Glutamatergic neuron (in vitro differentiated cells): ENCODE measurements at regions not wholly inside any gene's neighbourhood (a gene's known extent, or its start where the extent isn't known, plus 50 kb on each side); places are given as distances from the start of the nearest gene placed in this dataset.

ENCODE experiments used
- DNase-seq: peaks from one replicate; pipeline ENCODE4 v3.0.0; 2022
- H3K27ac Mint-ChIP-seq: one replicate; pipeline ENCODE4 v1.8.0; 2020; ENCODE audit warnings: mild to moderate bottlenecking, mixed read lengths, inconsistent platforms; ENCODE audit not compliant: unreplicated experiment
- H3K27me3 Mint-ChIP-seq: one replicate; pipeline ENCODE4 v1.8.0; 2020; ENCODE audit warnings: mild to moderate bottlenecking, moderate library complexity, mixed read lengths, inconsistent platforms; ENCODE audit not compliant: unreplicated experiment
- H3K36me3 Mint-ChIP-seq: one replicate; pipeline ENCODE4 v1.8.0; 2020; ENCODE audit warnings: mild to moderate bottlenecking, mixed read lengths, inconsistent platforms; ENCODE audit not compliant: unreplicated experiment
- H3K4me1 Mint-ChIP-seq: one replicate; pipeline ENCODE4 v1.8.0; 2020; ENCODE audit warnings: mild to moderate bottlenecking, low read depth, mixed read lengths, inconsistent platforms; ENCODE audit not compliant: unreplicated experiment
- H3K4me3 Mint-ChIP-seq: one replicate; pipeline ENCODE4 v1.8.0; 2020; ENCODE audit warnings: mild to moderate bottlenecking, mixed read lengths, inconsistent platforms; ENCODE audit not compliant: unreplicated experiment
- H3K9me3 Mint-ChIP-seq: one replicate; pipeline ENCODE4 v1.8.0; 2020; ENCODE audit warnings: mild to moderate bottlenecking, moderate library complexity, mixed read lengths, inconsistent platforms; ENCODE audit not compliant: unreplicated experiment
- CTCF ChIP-seq: fragments of 200-600 bp; sonication (generic); IDR thresholded peaks from one replicate; pipeline ENCODE4 v1.5.0; 2021; ENCODE audit not compliant: partially characterized antibody, unreplicated experiment

DNA sequence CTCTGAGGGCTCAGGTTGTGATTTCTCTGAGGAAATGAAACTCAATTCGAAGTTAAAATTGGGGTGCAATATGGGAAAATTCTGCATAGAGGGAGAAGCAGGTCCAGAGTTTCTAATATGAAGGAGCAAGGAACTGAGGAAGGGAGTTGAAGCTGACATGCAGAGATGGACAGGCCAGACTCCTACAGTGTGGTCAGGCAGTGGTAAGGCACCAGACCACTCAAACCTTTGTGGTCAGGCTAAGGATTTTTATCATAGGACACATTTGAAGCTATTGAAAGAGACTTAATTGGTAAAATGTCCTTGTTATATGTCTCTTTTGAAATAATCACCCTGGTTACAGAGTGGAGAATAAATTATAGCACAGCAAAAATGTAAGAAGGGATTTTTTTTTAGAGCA, 1074.8 kb upstream of the CDH2 start:
- no peak for TF ChIP-seq CTCF
- H3K27me3 Mint-ChIP-seq = no peaks in the 10 kb centered on the region
- no peak overlapping the region for H3K4me3 Mint-ChIP-seq
- H3K4me1 Mint-ChIP-seq = peaks cover 9% of the 10 kb centered on the region
- no peaks in the 10 kb centered on the region for H3K9me3 Mint-ChIP-seq
- no peaks in the 10 kb centered on the region for H3K36me3 Mint-ChIP-seq
- no peak for DNase-seq
- H3K27ac Mint-ChIP-seq = no peak overlapping the region

DNA sequence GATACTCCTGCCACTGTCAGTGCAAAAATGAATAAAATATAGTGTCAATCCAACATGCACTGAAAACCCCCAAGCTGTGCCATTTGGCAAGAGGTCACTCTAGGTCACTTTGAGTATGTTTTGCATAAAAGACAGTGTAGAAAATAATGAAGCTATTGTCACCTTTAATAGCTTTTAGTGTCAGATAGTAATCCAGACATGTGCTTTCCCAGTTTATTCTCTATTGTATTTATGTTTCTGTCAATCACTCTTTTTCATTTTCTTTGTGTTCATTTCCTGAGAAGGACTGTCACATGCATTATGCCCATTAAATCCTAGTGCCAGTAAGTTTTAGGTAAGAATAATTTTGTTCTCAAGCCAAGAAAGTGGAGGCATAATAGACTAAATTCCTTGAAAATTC, 1073.9 kb upstream of the CDH2 start:
- Mint-ChIP-seq H3K4me1 (peaks cover 9% of the 10 kb centered on the region), H3K4me3 (no peak overlapping the region), H3K27me3 (no peaks in the 10 kb centered on the region), H3K27ac (no peak overlapping the region), H3K36me3 (no peaks in the 10 kb centered on the region), H3K9me3 (no peaks in the 10 kb centered on the region)
- DNase-seq = no peak
- TF ChIP-seq CTCF = no peak

DNA sequence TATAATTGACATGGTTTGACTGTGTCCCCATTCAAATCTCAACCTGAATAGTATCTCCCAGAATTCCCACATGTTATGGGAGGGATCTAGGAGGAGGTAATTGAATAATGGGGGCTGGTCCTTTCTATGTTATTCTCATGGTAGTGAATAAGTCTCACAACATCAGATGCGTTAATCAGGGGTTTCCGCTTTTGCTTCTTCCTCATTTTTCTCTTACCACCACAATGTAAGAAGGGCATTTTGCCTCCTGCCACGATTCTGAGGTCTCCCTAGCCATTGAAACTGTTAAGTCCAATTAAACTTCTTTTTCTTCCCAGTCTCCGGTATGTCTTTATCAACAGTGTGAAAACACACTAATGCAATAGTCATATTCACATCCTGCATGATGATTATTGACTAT, 1073.3 kb upstream of the CDH2 start:
- Mint-ChIP-seq H3K9me3 (no peaks in the 10 kb centered on the region), H3K4me1 (peaks cover 9% of the 10 kb centered on the region), H3K4me3 (no peak overlapping the region), H3K36me3 (no peaks in the 10 kb centered on the region), H3K27ac (no peak overlapping the region), H3K27me3 (no peaks in the 10 kb centered on the region)
- DNase-seq = no peak
- no peak for TF ChIP-seq CTCF

DNA sequence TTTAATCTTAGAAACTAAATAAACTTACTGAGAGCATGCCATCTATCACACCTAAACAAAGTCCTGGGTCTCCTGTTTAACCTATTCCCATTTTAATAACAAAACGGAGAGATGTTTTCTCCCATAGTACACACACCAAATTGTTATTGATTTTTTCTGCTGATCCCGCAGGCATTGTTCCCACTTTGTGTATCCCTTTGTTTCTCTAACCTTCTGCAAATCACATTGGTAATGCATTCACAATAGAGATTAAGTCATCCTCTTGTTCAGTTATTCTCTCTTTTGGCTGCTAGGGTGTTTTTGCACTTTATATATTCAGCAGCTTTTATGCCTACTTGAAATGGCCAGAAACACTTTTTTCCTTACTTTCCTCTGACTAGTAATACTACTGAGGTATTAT, 1071.9 kb upstream of the CDH2 start:
- Mint-ChIP-seq H3K4me1 (peaks cover 9% of the 10 kb centered on the region), H3K27ac (peak overlapping the region; percentile 62), H3K27me3 (no peaks in the 10 kb centered on the region), H3K4me3 (peak overlapping the region; percentile 28), H3K9me3 (no peaks in the 10 kb centered on the region), H3K36me3 (no peaks in the 10 kb centered on the region)
- TF ChIP-seq CTCF = no peak
- DNase-seq = no peak

DNA sequence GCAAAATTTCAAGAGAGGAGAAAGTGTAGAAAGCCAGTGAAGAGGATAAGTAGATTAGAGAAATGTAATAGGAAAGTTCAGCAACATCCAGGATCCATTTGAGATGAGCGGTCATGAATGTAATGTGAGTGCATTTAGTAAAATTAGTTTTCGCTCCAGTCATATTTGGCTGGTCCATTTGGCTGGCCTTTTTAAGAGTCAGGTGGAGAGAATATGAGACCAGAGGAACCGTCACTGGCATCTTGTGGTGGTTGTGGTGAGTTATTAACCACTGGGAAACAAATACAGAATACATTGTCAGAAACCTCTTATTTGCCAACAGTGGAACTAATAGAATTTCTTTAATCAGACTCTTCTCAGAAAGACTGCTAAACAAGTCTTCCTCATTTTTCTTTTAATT, 1064.3 kb upstream of the CDH2 start:
- no peaks in the 10 kb centered on the region for H3K36me3 Mint-ChIP-seq

More for the DNA sequence above, 1064.3 kb upstream of the CDH2 start:
- no peak overlapping the region for H3K4me3 Mint-ChIP-seq
- H3K4me1 Mint-ChIP-seq = no peaks in the 10 kb centered on the region
- no peaks in the 10 kb centered on the region for H3K9me3 Mint-ChIP-seq
- H3K27ac Mint-ChIP-seq = no peak overlapping the region
- no peak for DNase-seq
- TF ChIP-seq CTCF = no peak
- H3K27me3 Mint-ChIP-seq = no peaks in the 10 kb centered on the region
